ENCODE measurements at regions not wholly inside any gene's neighbourhood (a gene's known extent, or its start where the extent isn't known, plus 50 kb on each side); places are given as distances from the start of the nearest gene placed in this dataset.

GRCh38 chrX:40998123-40998522 lies 87.1 kb upstream of the USP9X start:
- no peak for TF ChIP-seq EP300 (IDR thresholded peaks at IDR 0.05; ENCODE audit: borderline replicate concordance in 1 of 2, low read depth in 1 of 2, low read length in 1 of 2)
- no peak for TF ChIP-seq TEAD4 (IDR thresholded peaks at IDR 0.05; ENCODE audit: borderline replicate concordance, insufficient read depth)
- no peak for TF ChIP-seq CTCF (IDR thresholded peaks at IDR 0.05)
- no peak for TF ChIP-seq REST (IDR thresholded peaks at IDR 0.05; ENCODE audit: low read depth, low read length)
- no peak for TF ChIP-seq NRF1 (IDR thresholded peaks at IDR 0.05; ENCODE audit: low read depth, low read length)
- no peak for TF ChIP-seq MXI1 (IDR thresholded peaks at IDR 0.05; ENCODE audit: low read depth, low read length)
- TF ChIP-seq POLR2AphosphoS5 (IDR thresholded peaks at IDR 0.05; ENCODE audit: low read depth, low read length) = no peak
- no peak for TF ChIP-seq RAD21 (IDR thresholded peaks at IDR 0.05; ENCODE audit: low read length)
- no peak for TF ChIP-seq YY1 (IDR thresholded peaks at IDR 0.05; ENCODE audit: low read depth)
- no peak for TF ChIP-seq RCOR1 (IDR thresholded peaks at IDR 0.05; ENCODE audit: low read length)
- TF ChIP-seq EZH2phosphoT487 (IDR thresholded peaks at IDR 0.05; ENCODE audit: borderline replicate concordance, low read depth) = no peak
- TF ChIP-seq GATA2 (CRISPR knock-in tag; IDR thresholded peaks at IDR 0.05) = no peak
- no peak for TF ChIP-seq RFX5 (IDR thresholded peaks at IDR 0.05; ENCODE audit: low read length)
- no peak for TF ChIP-seq JUND (IDR thresholded peaks at IDR 0.05)
